SK-N-SH (cell line): ENCODE measurements at regions not wholly inside any gene's neighbourhood (a gene's known extent, or its start where the extent isn't known, plus 50 kb on each side); places are given as distances from the start of the nearest gene placed in this dataset.

ENCODE experiments used
- EP300 ChIP-seq, 2 experiments: IDR thresholded peaks; 2 replicates each; pipeline versions ENCODE4 v1.4.0 to v1.6.1; 2012; ENCODE audit warnings: borderline replicate concordance in 1 of 2, low read depth in 1 of 2, low read length in 1 of 2
- EZH2phosphoT487 ChIP-seq: fragments of 200-600 bp; sonication (generic); IDR thresholded peaks from 2 replicates; pipeline ENCODE4 v1.6.1; 2017; ENCODE audit warnings: low read depth, mixed run types, mild to moderate bottlenecking, antibody characterized with exemption, moderate library complexity, borderline replicate concordance
- JUND ChIP-seq: IDR thresholded peaks from 2 replicates; pipeline ENCODE4 v1.4.0; 2012
- MXI1 ChIP-seq: IDR thresholded peaks from 2 replicates; pipeline ENCODE4 v1.6.1; 2012; ENCODE audit warnings: mild to moderate bottlenecking, low read depth, low read length, improper control_type of control experiment
- POLR2AphosphoS5 ChIP-seq: IDR thresholded peaks from 2 replicates; pipeline ENCODE4 v1.6.1; 2012; ENCODE audit warnings: low read depth, low read length
- RAD21 ChIP-seq: IDR thresholded peaks from 2 replicates; pipeline ENCODE4 v1.6.1; 2012; ENCODE audit warnings: mild to moderate bottlenecking, low read length
- RCOR1 ChIP-seq: fragments of 150-350 bp; IDR thresholded peaks from 2 replicates; pipeline ENCODE4 v1.6.1; 2017; ENCODE audit warnings: antibody characterized with exemption, low read length
- RXRA ChIP-seq: IDR thresholded peaks from 2 replicates; pipeline ENCODE4 v1.4.0; 2012; ENCODE audit warnings: low read depth, mild to moderate bottlenecking, borderline replicate concordance
- TAF1 ChIP-seq: IDR thresholded peaks from 2 replicates; pipeline ENCODE4 v1.6.1; 2012; ENCODE audit warnings: low read depth, mild to moderate bottlenecking, low read length, moderate library complexity, borderline replicate concordance
- TCF12 ChIP-seq: IDR thresholded peaks from 2 replicates; pipeline ENCODE4 v1.4.0; 2012
- TF ChIP-seq, protein P1 (sequence below): fragments of 200-600 bp; sonication (generic); IDR thresholded peaks from 2 replicates; pipeline ENCODE4 v1.6.1; 2017; ENCODE audit warnings: antibody characterized with exemption, mild to moderate bottlenecking, moderate library complexity
- TF ChIP-seq, protein P2 (sequence below): IDR thresholded peaks from 2 replicates; pipeline ENCODE4; 2012
- TF ChIP-seq, protein P3 (sequence below): fragments of 150-350 bp; IDR thresholded peaks from 2 replicates; pipeline ENCODE4 v1.6.1; 2017; ENCODE audit warnings: antibody characterized with exemption, low read length, low read depth, borderline replicate concordance
- TF ChIP-seq, protein P4 (sequence below): IDR thresholded peaks from 2 replicates; pipeline ENCODE4 v1.4.0; 2012; ENCODE audit warnings: low read depth

DNA sequence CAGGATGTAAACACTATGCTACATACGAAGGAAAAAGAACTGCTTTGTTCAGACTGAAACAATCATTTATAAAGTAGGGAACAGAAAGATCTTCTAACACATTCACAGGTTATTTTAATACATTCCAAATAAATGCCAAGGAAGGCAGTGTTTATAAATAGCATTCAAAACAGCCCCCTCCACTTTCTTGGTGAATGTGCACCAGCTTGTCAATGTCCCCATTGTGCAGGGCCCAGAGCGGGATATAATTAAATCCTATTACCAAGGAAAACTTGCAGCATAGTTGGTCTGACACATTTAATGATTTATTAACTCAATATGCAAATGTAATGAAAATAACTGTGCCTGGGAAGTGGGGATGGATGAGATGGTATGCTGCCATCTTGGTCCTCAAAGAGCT is 135.9 kb upstream of the RAD23B start:
- TF ChIP-seq, protein P1, sequence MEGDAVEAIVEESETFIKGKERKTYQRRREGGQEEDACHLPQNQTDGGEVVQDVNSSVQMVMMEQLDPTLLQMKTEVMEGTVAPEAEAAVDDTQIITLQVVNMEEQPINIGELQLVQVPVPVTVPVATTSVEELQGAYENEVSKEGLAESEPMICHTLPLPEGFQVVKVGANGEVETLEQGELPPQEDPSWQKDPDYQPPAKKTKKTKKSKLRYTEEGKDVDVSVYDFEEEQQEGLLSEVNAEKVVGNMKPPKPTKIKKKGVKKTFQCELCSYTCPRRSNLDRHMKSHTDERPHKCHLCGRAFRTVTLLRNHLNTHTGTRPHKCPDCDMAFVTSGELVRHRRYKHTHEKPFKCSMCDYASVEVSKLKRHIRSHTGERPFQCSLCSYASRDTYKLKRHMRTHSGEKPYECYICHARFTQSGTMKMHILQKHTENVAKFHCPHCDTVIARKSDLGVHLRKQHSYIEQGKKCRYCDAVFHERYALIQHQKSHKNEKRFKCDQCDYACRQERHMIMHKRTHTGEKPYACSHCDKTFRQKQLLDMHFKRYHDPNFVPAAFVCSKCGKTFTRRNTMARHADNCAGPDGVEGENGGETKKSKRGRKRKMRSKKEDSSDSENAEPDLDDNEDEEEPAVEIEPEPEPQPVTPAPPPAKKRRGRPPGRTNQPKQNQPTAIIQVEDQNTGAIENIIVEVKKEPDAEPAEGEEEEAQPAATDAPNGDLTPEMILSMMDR: no peak
- TF ChIP-seq, protein P2, sequence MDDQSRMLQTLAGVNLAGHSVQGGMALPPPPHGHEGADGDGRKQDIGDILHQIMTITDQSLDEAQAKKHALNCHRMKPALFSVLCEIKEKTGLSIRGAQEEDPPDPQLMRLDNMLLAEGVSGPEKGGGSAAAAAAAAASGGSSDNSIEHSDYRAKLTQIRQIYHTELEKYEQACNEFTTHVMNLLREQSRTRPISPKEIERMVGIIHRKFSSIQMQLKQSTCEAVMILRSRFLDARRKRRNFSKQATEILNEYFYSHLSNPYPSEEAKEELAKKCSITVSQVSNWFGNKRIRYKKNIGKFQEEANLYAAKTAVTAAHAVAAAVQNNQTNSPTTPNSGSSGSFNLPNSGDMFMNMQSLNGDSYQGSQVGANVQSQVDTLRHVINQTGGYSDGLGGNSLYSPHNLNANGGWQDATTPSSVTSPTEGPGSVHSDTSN: no peak
- TF ChIP-seq RAD21: no peak
- TF ChIP-seq EZH2phosphoT487: no peak
- TF ChIP-seq MXI1: no peak
- no peak for TF ChIP-seq RXRA
- TF ChIP-seq, protein P3, sequence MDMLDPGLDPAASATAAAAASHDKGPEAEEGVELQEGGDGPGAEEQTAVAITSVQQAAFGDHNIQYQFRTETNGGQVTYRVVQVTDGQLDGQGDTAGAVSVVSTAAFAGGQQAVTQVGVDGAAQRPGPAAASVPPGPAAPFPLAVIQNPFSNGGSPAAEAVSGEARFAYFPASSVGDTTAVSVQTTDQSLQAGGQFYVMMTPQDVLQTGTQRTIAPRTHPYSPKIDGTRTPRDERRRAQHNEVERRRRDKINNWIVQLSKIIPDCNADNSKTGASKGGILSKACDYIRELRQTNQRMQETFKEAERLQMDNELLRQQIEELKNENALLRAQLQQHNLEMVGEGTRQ: no peak
- no peak for TF ChIP-seq POLR2AphosphoS5
- TF ChIP-seq RCOR1: no peak
- no peak for TF ChIP-seq TCF12
- no peak for TF ChIP-seq TAF1
- no peak for TF ChIP-seq EP300 (IDR thresholded peaks at IDR 0.05; ENCODE audit: borderline replicate concordance in 1 of 2, low read depth in 1 of 2, low read length in 1 of 2)
- TF ChIP-seq JUND: no peak
- TF ChIP-seq, protein P4, sequence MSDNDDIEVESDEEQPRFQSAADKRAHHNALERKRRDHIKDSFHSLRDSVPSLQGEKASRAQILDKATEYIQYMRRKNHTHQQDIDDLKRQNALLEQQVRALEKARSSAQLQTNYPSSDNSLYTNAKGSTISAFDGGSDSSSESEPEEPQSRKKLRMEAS: no peak
